Prostate gland (tissue), 2 donors: ENCODE measurements at regions not wholly inside any gene's neighbourhood (a gene's known extent, or its start where the extent isn't known, plus 50 kb on each side); places are given as distances from the start of the nearest gene placed in this dataset.
A peak's percentile ranks its signal among the peaks of the same experiment; 100 is the strongest.

Experiments
- DNase-seq: peaks from one replicate; pipeline ENCODE4 v3.0.0-alpha.2; 2019; ENCODE audit warnings: low spot score
- H3K27ac ChIP-seq, 2 donors: fragments of 200-600 bp; sonication (generic); 2 replicates each; pipeline ENCODE4 v1.5.1; 2017 to 2019
- H3K27me3 ChIP-seq: fragments of 200-600 bp; sonication (generic); replicated peaks from 2 replicates; pipeline ENCODE4 v1.5.1; 2019; ENCODE audit not compliant: insufficient read depth
- H3K36me3 ChIP-seq, 2 donors: fragments of 200-600 bp; sonication (generic); 1 replicate in 1 of 2; 2 replicates in 1 of 2; pipeline versions ENCODE4 v1.5.1 to v1.8.1; 2017 to 2019
- H3K4me1 ChIP-seq: fragments of 200-600 bp; sonication (generic); replicated peaks from 2 replicates; pipeline ENCODE4 v1.5.1; 2019
- H3K4me3 ChIP-seq, 2 donors: fragments of 200-600 bp; sonication (generic); 2 replicates each; pipeline ENCODE4 v1.5.1; 2017 to 2019
- H3K9me3 ChIP-seq: fragments of 200-600 bp; sonication (generic); 2 replicates; pipeline ENCODE4 v1.5.1; 2017
- CTCF ChIP-seq, 4 experiments: fragments of 200-600 bp in 2 of 4; fragments of 450-650 bp in 2 of 4; sonication (generic) in 2 of 4; IDR thresholded peaks; 1 replicate in 3 of 4; 2 replicates in 1 of 4; pipeline ENCODE4 v1.5.1; 2016 to 2019; ENCODE audit warnings: antibody characterized with exemption in 4 of 4, mild to moderate bottlenecking in 2 of 4, moderate library complexity in 2 of 4
- POLR2A ChIP-seq: fragments of 450-650 bp; IDR thresholded peaks from one replicate; pipeline ENCODE4 v1.6.1; 2016; ENCODE audit warnings: antibody characterized with exemption, mild to moderate bottlenecking
- POLR2AphosphoS5 ChIP-seq: sonication (generic); formaldehyde crosslinking; IDR thresholded peaks from one replicate; pipeline ENCODE4 v1.6.1; 2017; ENCODE audit warnings: antibody characterized with exemption
- WGBS: methylation state at CpG from one replicate; pipeline ENCODE4 v1.1.5; 2018; 5-methylcytosine and 5-hydroxymethylcytosine counted together
- intact Hi-C: fragments of 100-400 bp; cut with DNase I; formaldehyde crosslinking; loops from one replicate; pipeline ENCODE4 v1.14.2; 2022

GRCh38 chr6:137315081-137315480 lies 95.9 kb upstream of the IFNGR1 start:
- TF ChIP-seq POLR2A (no peak), POLR2AphosphoS5 (no peak), CTCF (IDR thresholded peaks at IDR 0.05) (no peak)
- 42% methylated on average over 5 of the region's 5 CpGs for whole genome bisulfite sequencing
- H3K9me3 ChIP-seq = no peaks in the 10 kb centered on the region
- no peaks in the 10 kb centered on the region for H3K36me3 ChIP-seq
- H3K27ac ChIP-seq = no peak overlapping the region
- H3K4me1 ChIP-seq = no peaks in the 10 kb centered on the region
- H3K4me3 ChIP-seq = no peak overlapping the region
- no peaks in the 10 kb centered on the region for H3K27me3 ChIP-seq
- no peak for DNase-seq
- intact Hi-C loops = loop anchor here (2.0 kb wide), 2 partner anchors 44 to 220 kb away; no protein-coding TSS in a partner anchor

- Histone ChIP-seq H3K9me3 (no peaks in the 10 kb centered on the region), H3K27me3 (no peaks in the 10 kb centered on the region), H3K4me3 (no peak overlapping the region), H3K27ac (no peak overlapping the region), H3K36me3 (no peaks in the 10 kb centered on the region), H3K4me1 (no peaks in the 10 kb centered on the region)
- 15% methylated on average over 11 of the region's 11 CpGs for WGBS
- intact Hi-C loops = loop anchor here (2.0 kb wide), 2 partner anchors 43 to 219 kb away; no protein-coding TSS in a partner anchor
- DNase-seq = peak; percentile 60
- peak; percentile 61 to 88 (median 80) for TF ChIP-seq CTCF (IDR thresholded peaks at IDR 0.05)
- peak; percentile 16 for TF ChIP-seq POLR2AphosphoS5
- TF ChIP-seq POLR2A = no peak
These were observed 95.0 kb upstream of the IFNGR1 start for GRCh38 chr6:137313928-137314855.

GRCh38 chr6:137313211-137313610 lies 94.0 kb upstream of the IFNGR1 start:
- Histone ChIP-seq H3K36me3 (no peaks in the 10 kb centered on the region), H3K4me1 (no peaks in the 10 kb centered on the region), H3K9me3 (no peaks in the 10 kb centered on the region), H3K27me3 (no peaks in the 10 kb centered on the region), H3K27ac (no peak overlapping the region), H3K4me3 (no peak overlapping the region)
- DNase-seq = no peak
- no peak for TF ChIP-seq POLR2A
- TF ChIP-seq CTCF (IDR thresholded peaks at IDR 0.05) = no peak
- TF ChIP-seq POLR2AphosphoS5 = no peak
- intact Hi-C loops = no loop called here
- 73% methylated on average over 1 of the region's 1 CpG for WGBS

GRCh38 chr6:137311940-137312339 lies 92.8 kb upstream of the IFNGR1 start:
- H3K9me3 ChIP-seq = no peaks in the 10 kb centered on the region
- no peak overlapping the region for H3K27ac ChIP-seq
- H3K4me1 ChIP-seq = no peaks in the 10 kb centered on the region
- H3K4me3 ChIP-seq = no peak overlapping the region
- 79% methylated on average over 1 of the region's 1 CpG for WGBS
- no peaks in the 10 kb centered on the region for H3K27me3 ChIP-seq
- DNase-seq = no peak
- no peak for TF ChIP-seq CTCF (IDR thresholded peaks at IDR 0.05)
- TF ChIP-seq POLR2A = no peak
- no peak for TF ChIP-seq POLR2AphosphoS5
- no peaks in the 10 kb centered on the region for H3K36me3 ChIP-seq
- intact Hi-C loops = no loop called here
